CD1c-positive myeloid dendritic cell (primary cell): ENCODE measurements at regions not wholly inside any gene's neighbourhood (a gene's known extent, or its start where the extent isn't known, plus 50 kb on each side); places are given as distances from the start of the nearest gene placed in this dataset.
"Not testable (repeated sequence)": the region's sequence is repeated elsewhere in the genome, so short reads cannot be mapped to it uniquely, and the experiment has no call there.

Source experiments
- DNase-seq: peaks from one replicate; pipeline ENCODE4 v3.0.0-alpha.2; 2016; ENCODE audit errors: extremely low spot score

DNA sequence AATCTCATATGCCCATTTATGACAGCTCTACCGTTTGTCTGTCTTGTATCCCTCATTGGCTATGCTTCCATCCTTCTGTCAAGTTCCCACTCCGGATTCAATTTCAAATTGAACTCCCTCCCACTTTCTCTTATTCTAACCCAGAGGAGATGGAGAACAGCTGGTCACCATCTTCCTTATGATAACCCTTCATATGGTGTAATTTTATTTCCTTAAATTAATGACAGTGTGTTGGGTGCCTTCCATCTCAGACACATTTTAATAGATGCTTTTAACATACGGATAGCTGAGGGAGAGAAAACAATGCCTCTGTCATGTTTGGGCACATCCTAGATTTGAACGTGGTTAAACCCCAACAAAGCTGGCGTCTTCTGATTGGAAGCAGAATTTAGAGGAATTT, 103.0 kb upstream of the PLXNA2 start:
- DNase-seq, result no peak

GRCh38 chr1:208349694-208350330, 105.6 kb upstream of the PLXNA2 start:
- DNase-seq, result no peak

- no peak for DNase-seq
Measured at GRCh38 chr1:208350815-208351214, 106.6 kb upstream of the PLXNA2 start.

DNA sequence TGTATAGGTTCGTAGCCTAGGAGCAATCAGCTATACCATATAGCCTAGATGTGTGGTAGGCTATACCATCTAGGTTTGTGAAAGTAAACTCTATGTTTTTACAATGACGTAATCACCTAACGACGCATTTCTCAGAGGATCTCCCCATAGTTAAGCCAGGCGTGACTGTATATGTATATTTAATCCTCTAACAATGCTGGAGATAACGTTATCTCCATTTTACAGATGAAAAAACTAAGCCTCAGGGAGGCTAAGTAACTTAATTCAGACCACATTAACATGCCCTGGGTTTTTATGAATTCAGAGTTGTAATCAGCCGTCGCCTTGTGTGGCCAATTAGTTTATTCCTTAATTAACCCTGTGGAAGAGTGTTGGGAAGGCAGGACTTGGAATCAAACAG, 107.7 kb upstream of the PLXNA2 start:
- no peak for DNase-seq

DNA sequence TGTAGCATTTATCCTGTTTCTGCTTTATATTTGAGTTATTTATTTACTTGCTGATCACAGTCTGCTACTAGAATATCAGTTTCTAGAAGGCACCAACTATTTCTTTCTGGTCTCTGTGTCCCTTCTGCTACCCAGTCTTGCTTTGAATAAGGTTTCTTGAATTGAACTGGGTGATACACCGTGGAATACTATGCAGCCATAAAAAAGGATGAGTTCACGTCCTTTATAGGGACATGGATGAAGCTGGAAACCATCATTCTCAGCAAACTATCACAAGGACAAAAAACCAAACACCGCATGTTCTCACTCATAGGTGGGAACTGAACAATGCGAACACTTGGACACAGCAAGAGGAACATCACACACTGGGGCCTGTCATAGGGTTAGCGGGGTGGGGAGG, 109.6 kb upstream of the PLXNA2 start:
- DNase-seq, result not testable (repeated sequence)

DNA sequence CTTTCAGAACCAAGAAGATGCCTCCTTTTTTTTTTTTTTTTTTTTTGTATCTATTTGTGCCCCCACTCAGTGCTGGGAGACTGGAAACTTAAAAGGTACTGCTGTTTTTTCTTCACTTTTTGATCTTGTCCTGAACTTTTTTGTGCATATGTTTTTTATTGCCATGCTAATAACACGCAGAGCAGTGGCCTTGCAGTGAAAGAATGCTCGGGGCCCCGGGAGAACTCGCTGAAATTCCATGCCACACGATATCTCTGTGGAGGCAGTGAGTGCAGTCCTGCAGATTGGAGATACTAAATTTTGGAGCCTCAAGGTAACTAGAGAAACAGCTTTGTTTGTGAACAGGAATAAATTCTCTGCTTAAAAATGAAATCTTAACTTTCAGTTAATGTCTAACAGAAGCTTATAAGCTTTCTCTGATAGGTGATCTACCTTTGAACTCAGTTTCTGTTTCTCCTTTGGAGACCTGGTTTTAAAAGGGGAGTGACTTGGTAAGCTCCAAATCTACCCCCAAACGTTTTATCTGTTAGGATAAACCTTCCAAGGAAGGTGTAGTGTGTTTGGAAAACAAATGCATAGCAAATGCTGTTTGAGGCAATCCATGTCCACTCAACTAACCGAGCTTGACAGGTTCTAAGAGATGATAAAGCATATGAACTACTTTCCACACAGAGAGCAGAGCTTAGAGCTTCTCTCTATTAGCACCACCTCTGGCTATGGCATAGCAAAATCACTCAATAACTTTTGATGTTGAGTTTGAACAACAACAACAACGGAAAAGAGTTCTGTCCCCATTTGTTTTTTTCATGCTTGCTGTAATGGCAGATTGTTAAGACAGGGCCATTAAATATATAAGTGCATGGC, 113.7 kb upstream of the PLXNA2 start:
- DNase-seq, result no peak

DNA sequence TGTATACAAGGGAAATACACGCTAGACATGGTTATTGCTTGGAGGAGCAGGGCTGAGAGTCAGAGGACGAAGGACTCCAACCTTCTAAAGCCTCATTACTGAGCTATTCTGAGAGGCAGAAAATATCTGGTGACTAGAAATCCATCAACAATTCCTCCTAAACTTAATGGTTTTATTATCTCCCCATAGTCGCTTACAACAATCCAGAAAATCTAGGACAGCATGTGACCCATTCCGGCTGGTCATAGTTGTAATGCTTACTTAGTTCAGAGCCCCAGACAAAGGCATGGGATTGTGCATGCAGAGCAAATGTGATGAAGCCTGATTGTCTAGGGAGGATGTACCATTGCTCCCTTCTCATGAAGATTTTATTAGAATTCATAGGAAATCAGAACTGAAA, 114.5 kb upstream of the PLXNA2 start:
- no peak for DNase-seq

DNA sequence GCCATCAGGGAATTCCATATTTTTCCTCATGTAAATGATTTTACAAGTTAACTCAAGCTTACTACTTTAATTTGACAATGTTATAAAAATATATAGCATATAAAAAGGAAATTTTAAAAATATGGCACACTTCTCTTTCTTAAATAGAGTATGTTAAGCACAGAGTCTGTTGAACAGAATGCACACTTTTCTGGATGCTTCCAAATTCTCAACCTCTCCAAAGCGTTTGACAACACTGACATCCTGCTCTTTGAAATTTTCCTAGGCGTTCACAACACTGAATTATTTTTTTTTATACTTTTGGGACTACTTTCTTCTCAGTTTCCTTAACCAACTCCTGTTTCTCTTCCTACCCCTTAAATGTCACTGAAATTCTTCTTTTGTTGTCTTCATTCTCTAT, 117.8 kb upstream of the PLXNA2 start:
- no peak for DNase-seq

GRCh38 chr1:208366559-208366958, 122.4 kb upstream of the PLXNA2 start:
- DNase-seq, result no peak

- DNase-seq, result no peak
Measured at GRCh38 chr1:208369045-208369444, 124.9 kb upstream of the PLXNA2 start.

- no peak for DNase-seq
Measured at GRCh38 chr1:208369658-208370057, 125.5 kb upstream of the PLXNA2 start.

GRCh38 chr1:208374391-208374941, 130.3 kb upstream of the PLXNA2 start:
- DNase-seq, result no peak

- DNase-seq, result no peak
Measured at GRCh38 chr1:208381481-208381880, 137.3 kb upstream of the PLXNA2 start.

GRCh38 chr1:208387908-208388811, 144.0 kb upstream of the PLXNA2 start:
- no peak for DNase-seq

- no peak for DNase-seq
Measured at GRCh38 chr1:208393416-208393815, 149.2 kb upstream of the PLXNA2 start.

GRCh38 chr1:208393826-208394225, 149.6 kb upstream of the PLXNA2 start:
- peak; percentile 3 for DNase-seq

- DNase-seq, result no peak
Measured at GRCh38 chr1:208397286-208397685, 153.1 kb upstream of the PLXNA2 start.

DNA sequence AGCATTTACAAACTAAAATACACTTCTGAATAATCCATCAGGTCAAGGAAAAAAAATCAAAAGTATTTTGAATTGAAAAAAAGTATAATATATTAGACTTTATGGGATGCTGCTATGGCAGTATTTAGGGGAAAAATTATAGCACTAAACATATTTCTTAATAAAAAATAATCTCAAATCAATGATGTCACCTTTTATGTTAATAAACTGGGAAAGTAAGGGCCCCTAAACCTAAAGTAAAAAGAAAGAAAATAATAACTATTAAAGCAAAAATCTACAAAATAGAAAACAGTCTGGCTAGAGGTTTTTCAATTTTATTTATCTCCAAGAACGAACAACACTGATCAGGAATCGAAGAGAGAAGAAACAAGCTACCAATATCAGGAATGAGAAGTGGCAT, 160.8 kb upstream of the PLXNA2 start:
- no peak for DNase-seq

DNA sequence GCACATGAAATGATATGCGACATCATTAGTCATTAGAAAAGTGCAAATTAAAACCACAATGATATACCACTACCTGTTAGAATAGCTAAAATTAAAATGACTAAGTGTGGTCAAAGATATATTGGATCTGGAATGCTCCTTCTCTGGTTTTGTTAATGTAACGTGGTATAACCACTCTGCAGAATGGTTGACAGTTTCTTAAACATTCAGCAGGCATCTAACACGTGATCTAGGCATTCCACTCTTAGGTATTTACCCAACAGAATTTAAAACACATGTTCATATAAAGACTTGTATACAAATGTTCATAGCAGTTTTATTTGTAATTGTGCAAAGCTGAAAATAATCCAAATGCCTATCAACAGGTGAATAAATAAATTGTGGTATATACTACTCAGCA, 165.0 kb upstream of the PLXNA2 start:
- no peak for DNase-seq

GRCh38 chr1:208410409-208410808, 166.2 kb upstream of the PLXNA2 start:
- no peak for DNase-seq

GRCh38 chr1:208413006-208413405, 168.8 kb upstream of the PLXNA2 start:
- no peak for DNase-seq

- DNase-seq, result no peak
Measured at GRCh38 chr1:208418667-208419066, 174.5 kb upstream of the PLXNA2 start.
